Stimulated activated CD8-positive, alpha-beta memory T cell treated with anti-CD3 and anti-CD28 coated beads, Interleukin-12 subunit alpha, Interleukin-12 subunit beta, amount 100 ng/mL, for 24 hours (primary cell): ENCODE measurements at regions not wholly inside any gene's neighbourhood (a gene's known extent, or its start where the extent isn't known, plus 50 kb on each side); places are given as distances from the start of the nearest gene placed in this dataset.
A peak's percentile ranks its signal among the peaks of the same experiment; 100 is the strongest.

Experiments
- DNase-seq: peaks from one replicate; pipeline ENCODE4 v3.0.0-alpha.2; 2020; ENCODE audit errors: extremely low read depth

- DNase-seq: no peak
These were observed 108.2 kb downstream of the NCOR2 start for GRCh38 chr12:124458992-124459851.

- DNase-seq: no peak
These were observed 109.0 kb downstream of the NCOR2 start for GRCh38 chr12:124458220-124458991.

GRCh38 chr12:124457287-124458219 is 109.9 kb downstream of the NCOR2 start:
- no peak for DNase-seq

- no peak for DNase-seq
These were observed 110.7 kb downstream of the NCOR2 start for GRCh38 chr12:124456652-124457152.

- DNase-seq: no peak
These were observed 111.2 kb downstream of the NCOR2 start for GRCh38 chr12:124456133-124456651.

- DNase-seq: no peak
These were observed 112.1 kb downstream of the NCOR2 start for GRCh38 chr12:124455336-124455735.

- no peak for DNase-seq
These were observed 112.7 kb downstream of the NCOR2 start for GRCh38 chr12:124454735-124455134.

- DNase-seq: no peak
These were observed 113.1 kb downstream of the NCOR2 start for GRCh38 chr12:124454352-124454725.

- peak; percentile 62 for DNase-seq
These were observed 113.7 kb downstream of the NCOR2 start for GRCh38 chr12:124453419-124454351.

- no peak for DNase-seq
These were observed 114.7 kb downstream of the NCOR2 start for GRCh38 chr12:124452576-124453331.

- no peak for DNase-seq
These were observed 115.7 kb downstream of the NCOR2 start for GRCh38 chr12:124451637-124452243.

GRCh38 chr12:124451016-124451415 is 116.4 kb downstream of the NCOR2 start:
- DNase-seq: no peak

GRCh38 chr12:124450376-124450750 is 117.0 kb downstream of the NCOR2 start:
- no peak for DNase-seq

GRCh38 chr12:124449623-124450375 is 117.6 kb downstream of the NCOR2 start:
- no peak for DNase-seq

GRCh38 chr12:124448955-124449622 is 118.3 kb downstream of the NCOR2 start:
- no peak for DNase-seq

GRCh38 chr12:124448241-124448954 is 119.0 kb downstream of the NCOR2 start:
- no peak for DNase-seq

- DNase-seq: no peak
These were observed 121.0 kb downstream of the NCOR2 start for GRCh38 chr12:124446364-124446763.
